Skin epidermis (tissue), 12 donors: ENCODE measurements at regions not wholly inside any gene's neighbourhood (a gene's known extent, or its start where the extent isn't known, plus 50 kb on each side); places are given as distances from the start of the nearest gene placed in this dataset.

ENCODE experiments used
- H3K27ac ChIP-seq, 21 experiments: fragments of 200-600 bp; sonication (generic) in 11 of 21; one replicate each; pipeline ENCODE4 v1.5.0; 2020; ENCODE audit warnings: mild to moderate bottlenecking in 3 of 21, inconsistent platforms in 2 of 21, moderate library complexity in 2 of 21
- H3K4me3 ChIP-seq, 7 experiments: fragments of 200-600 bp; sonication (generic) in 2 of 7; one replicate each; pipeline ENCODE4 v1.5.0; 2020; ENCODE audit warnings: inconsistent platforms in 2 of 7, mild to moderate bottlenecking in 2 of 7, moderate library complexity in 1 of 7

- Histone ChIP-seq H3K4me3 (no peak overlapping the region), H3K27ac (no peak overlapping the region)
These were observed 124.1 kb upstream of the CDH19 start for GRCh38 chr18:66727991-66728390.

DNA sequence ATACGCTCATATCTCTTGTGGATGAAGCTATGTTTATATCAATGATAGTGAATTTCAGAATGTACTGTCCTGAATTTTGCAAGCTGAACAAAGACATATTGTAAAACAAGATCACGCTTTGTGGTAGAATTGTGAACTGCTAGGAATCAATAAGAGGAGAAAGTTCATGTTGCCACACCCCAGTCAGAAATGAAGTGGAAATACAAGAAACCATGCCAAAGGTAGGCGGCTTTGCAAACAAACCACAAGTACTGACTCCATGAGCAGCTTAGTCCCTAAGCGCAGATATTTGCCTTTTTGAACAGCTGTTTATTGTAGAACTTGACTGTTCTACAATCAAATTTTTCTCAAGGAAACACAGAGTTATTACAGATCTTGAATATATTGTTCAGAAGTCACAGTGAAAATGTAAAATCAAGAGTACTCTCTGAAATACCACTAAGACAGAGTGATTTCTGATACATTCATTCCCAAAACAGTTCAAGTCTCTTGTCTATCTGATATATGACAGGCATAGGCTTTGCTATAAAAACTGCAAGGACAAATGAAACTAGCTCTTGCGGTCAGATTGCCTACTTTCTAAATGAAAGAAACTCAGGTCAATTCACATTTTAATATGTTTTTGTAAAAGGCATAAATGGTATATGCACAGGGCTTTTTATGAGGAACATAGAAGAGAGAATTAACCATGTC, 120.9 kb upstream of the CDH19 start:
- Histone ChIP-seq H3K4me3 (no peak overlapping the region), H3K27ac (peak overlapping the region in 2 of 21 experiments; percentile 11 to 42)

- no peak overlapping the region for H3K4me3 ChIP-seq
- no peak overlapping the region for H3K27ac ChIP-seq
These were observed 118.8 kb upstream of the CDH19 start for GRCh38 chr18:66722671-66723070.

- Histone ChIP-seq H3K4me3 (no peak overlapping the region), H3K27ac (no peak overlapping the region)
These were observed 104.8 kb upstream of the CDH19 start for GRCh38 chr18:66708646-66709045.

DNA sequence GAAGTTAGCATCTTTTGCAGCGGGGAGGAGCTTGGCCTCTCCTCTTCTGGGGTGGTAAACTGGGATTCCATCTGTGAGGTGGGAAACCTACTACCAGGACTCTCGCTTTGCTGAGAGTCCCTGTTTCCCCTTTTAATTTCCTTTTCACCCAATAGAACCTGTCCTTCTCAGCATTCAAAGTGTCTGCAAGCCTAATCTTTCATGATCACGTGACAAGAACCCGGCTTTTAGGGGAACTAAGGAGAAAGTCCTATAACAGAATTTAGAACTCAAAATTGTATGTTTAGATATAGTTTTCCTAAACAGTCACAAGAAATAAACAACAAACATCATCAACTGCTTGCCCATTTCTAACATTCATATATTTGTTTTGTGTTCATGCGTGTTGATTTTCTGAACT, 103.6 kb upstream of the CDH19 start:
- no peak overlapping the region for H3K27ac ChIP-seq

GRCh38 chr18:66695281-66695680, 91.4 kb upstream of the CDH19 start:
- H3K27ac ChIP-seq = no peak overlapping the region
- H3K4me3 ChIP-seq = no peak overlapping the region

More for the DNA sequence above, 103.6 kb upstream of the CDH19 start:
- no peak overlapping the region for H3K4me3 ChIP-seq

DNA sequence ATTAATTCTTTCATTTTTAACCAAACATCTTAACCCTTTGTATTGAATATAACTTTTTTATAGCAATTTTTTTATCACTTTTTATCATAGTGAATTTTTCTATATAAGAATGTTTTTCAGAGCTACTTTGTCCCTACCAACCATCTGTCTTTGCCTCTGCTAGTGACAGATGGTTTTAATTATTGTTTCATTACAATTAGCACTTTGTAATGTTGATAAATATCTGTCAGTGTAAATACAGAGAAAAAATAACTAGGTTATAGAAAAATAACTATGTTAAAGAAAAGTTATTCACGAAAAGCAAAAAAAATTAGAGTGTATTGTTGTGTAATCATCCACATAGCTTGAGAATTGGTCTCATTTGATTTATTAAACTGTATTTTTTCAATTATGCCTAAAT, 91.0 kb upstream of the CDH19 start:
- Histone ChIP-seq H3K4me3 (no peak overlapping the region), H3K27ac (no peak overlapping the region)

GRCh38 chr18:66687635-66688034, 83.7 kb upstream of the CDH19 start:
- Histone ChIP-seq H3K27ac (no peak overlapping the region), H3K4me3 (no peak overlapping the region)

DNA sequence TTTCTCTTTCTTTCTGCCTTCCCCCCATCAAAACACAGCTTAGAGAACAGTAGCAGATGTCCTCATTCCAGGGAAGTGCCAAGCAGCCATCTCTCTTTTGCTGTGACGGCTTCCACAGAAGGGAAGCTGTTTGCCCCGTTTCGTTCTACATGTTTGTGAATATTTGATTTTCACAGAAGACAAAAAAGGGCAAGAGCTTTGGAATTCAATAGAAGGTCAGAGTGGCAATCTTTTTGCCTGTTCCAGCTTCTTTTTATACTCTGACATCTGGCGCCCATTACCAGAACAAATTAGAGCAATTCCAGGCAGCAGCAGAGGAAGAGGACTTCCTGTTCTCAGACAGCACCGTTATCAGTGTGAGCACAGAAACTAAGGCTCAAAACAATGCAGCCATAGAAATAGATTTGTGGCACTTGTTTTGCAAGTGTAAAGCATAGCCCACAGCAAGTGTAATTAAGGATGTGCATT, 79.0 kb upstream of the CDH19 start:
- H3K27ac ChIP-seq = peak overlapping the region in 3 of 21 experiments; percentile 10 to 39 (median 26)
- no peak overlapping the region for H3K4me3 ChIP-seq

GRCh38 chr18:66676699-66677098, 72.8 kb upstream of the CDH19 start:
- H3K27ac ChIP-seq = no peak overlapping the region

DNA sequence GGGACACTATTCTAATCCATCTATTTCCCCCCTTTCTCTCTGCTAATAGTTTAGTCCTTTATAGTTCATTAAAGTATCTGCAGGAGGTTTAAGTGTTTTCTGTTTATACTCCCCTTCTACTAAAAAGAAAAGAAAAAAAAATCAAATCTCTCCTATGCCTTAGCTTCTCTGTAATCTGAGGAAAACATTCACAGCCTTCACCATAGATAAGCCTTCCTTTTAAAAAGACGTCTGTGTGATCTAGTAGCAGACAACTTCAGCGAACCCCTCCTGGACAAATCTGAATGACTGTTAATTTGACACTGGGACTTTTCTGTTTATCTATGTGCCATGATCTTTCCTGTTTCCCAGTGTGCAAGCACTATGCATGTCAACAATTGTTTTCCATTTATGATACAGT, 70.4 kb upstream of the CDH19 start:
- no peak overlapping the region for H3K27ac ChIP-seq
- no peak overlapping the region for H3K4me3 ChIP-seq

More at GRCh38 chr18:66676699-66677098, 72.8 kb upstream of the CDH19 start:
- H3K4me3 ChIP-seq = no peak overlapping the region

DNA sequence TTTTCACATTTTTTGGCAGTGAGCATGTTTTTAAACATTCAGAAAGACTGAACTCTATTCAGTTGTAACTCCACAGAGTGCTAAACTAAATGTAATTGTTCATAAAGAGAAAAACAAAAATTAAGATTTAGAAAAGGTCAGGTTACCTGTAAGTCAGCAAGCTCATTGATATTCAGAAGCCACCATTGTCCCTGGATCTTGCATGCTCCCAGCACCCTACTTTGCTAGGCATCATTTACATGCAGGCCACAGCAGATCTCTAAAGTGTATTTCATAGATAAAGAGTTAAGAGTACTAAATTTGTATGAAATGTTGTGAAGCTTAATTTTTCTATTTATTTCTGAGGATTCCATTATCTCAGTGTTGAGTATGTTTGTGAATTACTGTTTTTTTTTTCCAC, 64.8 kb upstream of the CDH19 start:
- Histone ChIP-seq H3K27ac (no peak overlapping the region), H3K4me3 (no peak overlapping the region)

DNA sequence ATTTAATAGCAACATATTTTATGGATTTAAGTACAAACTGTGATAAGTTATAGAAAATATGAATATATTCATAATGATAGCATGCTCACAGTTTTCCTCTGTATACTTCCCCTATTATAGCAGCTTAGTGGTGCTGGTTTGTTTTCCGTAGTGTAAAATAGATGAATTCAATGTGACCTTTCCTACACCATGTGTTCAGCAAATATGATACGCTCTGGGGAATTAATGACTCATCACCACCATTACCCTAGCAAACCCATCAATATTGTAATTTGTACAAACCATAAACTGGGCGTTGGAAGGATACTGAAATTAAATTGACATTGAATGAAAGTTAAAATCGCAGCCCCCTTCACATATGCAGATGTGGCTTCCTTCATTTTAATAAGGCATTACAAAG, 58.7 kb upstream of the CDH19 start:
- H3K27ac ChIP-seq = no peak overlapping the region
- no peak overlapping the region for H3K4me3 ChIP-seq

DNA sequence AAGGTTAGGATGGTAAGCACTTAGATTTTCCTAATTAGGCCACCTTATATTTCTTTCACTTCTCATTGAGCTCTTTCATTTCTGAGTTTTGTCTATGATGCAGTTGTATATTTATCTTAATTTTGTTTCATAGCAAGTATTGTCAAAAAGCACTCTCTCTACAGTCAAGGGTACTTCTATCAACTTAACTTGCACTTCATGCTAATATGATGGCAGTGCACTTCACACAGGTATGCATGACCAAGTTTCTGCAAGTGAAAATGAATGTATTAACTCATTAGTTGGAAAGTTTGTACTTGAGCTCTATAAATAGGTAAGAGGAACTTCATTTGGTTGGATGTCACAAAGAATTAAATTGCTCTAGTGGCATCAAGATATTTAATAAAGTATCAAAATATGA, 51.5 kb upstream of the CDH19 start:
- no peak overlapping the region for H3K4me3 ChIP-seq
- no peak overlapping the region for H3K27ac ChIP-seq
